GM23338 (cell line): ENCODE measurements at regions not wholly inside any gene's neighbourhood (a gene's known extent, or its start where the extent isn't known, plus 50 kb on each side); places are given as distances from the start of the nearest gene placed in this dataset.

Source experiments
- ATAC-seq: fragments of 200-7000 bp; cut with Tn5 transposase; 3 replicates; pipeline ENCODE4 v1.9.1; 2020
- DNase-seq: peaks from one replicate; pipeline ENCODE4 v3.0.0-alpha.2; 2015; ENCODE audit warnings: low spot score
- H2AFZ ChIP-seq: fragments of 200-600 bp; sonication (generic); 2 replicates; pipeline ENCODE4 v1.8.0; 2016; ENCODE audit warnings: antibody characterized with exemption, mild to moderate bottlenecking, moderate library complexity
- H3F3A ChIP-seq: fragments of 200-600 bp; sonication (generic); replicated peaks from 2 replicates; pipeline ENCODE4 v1.8.0; 2017; ENCODE audit warnings: antibody characterized with exemption, mixed run types, low read depth
- H3K27ac ChIP-seq: fragments of 200-600 bp; sonication (generic); 2 replicates; pipeline ENCODE4 v1.6.1; 2016; ENCODE audit warnings: low read depth
- H3K27me3 ChIP-seq: fragments of 200-600 bp; sonication (generic); 2 replicates; pipeline ENCODE4 v1.8.0; 2016; ENCODE audit warnings: mild to moderate bottlenecking, mixed run types, moderate library complexity; ENCODE audit not compliant: insufficient read depth
- H3K36me3 ChIP-seq: fragments of 200-600 bp; sonication (generic); 2 replicates; pipeline ENCODE4 v1.8.0; 2016; ENCODE audit warnings: mild to moderate bottlenecking; ENCODE audit not compliant: insufficient read depth
- H3K4me1 ChIP-seq: fragments of 200-600 bp; sonication (generic); 2 replicates; pipeline ENCODE4 v1.8.0; 2016; ENCODE audit warnings: mild to moderate bottlenecking, moderate library complexity; ENCODE audit not compliant: insufficient read depth
- H3K4me2 ChIP-seq: fragments of 200-600 bp; sonication (generic); 2 replicates; pipeline ENCODE4 v1.7.1; 2017; ENCODE audit warnings: mixed run types
- H3K4me3 ChIP-seq: fragments of 200-600 bp; sonication (generic); 2 replicates; pipeline ENCODE4 v1.6.1; 2016; ENCODE audit warnings: mixed run types
- H3K79me2 ChIP-seq: fragments of 200-600 bp; sonication (generic); replicated peaks from 2 replicates; pipeline ENCODE4 v1.8.0; 2017; ENCODE audit warnings: mild to moderate bottlenecking; ENCODE audit not compliant: insufficient read depth
- H3K9me2 ChIP-seq: fragments of 200-600 bp; sonication (generic); 2 replicates; pipeline ENCODE4 v1.8.0; 2017; ENCODE audit not compliant: insufficient read depth
- H4K20me1 ChIP-seq: fragments of 200-600 bp; sonication (generic); replicated peaks from 2 replicates; pipeline ENCODE4 v1.8.0; 2017; ENCODE audit warnings: mild to moderate bottlenecking; ENCODE audit not compliant: insufficient read depth
- H3K27ac Mint-ChIP-seq: 2 replicates; pipeline ENCODE4 v1.8.0; 2020; ENCODE audit warnings: inconsistent platforms, mild to moderate bottlenecking, moderate library complexity, mixed read lengths
- H3K27me3 Mint-ChIP-seq: 3 replicates; pipeline ENCODE4 v1.8.0; 2022; ENCODE audit warnings: low read depth, mild to moderate bottlenecking, moderate library complexity, mixed read lengths, inconsistent platforms; ENCODE audit not compliant: insufficient read depth, poor library complexity
- H3K36me3 Mint-ChIP-seq: 3 replicates; pipeline ENCODE4 v1.8.0; 2021; ENCODE audit warnings: low read depth, mild to moderate bottlenecking, inconsistent platforms, moderate library complexity, mixed read lengths
- H3K4me1 Mint-ChIP-seq: 3 replicates; pipeline ENCODE4 v1.8.0; 2020; ENCODE audit warnings: mild to moderate bottlenecking, inconsistent platforms, mixed read lengths
- H3K4me3 Mint-ChIP-seq: 3 replicates; pipeline ENCODE4 v1.8.0; 2021; ENCODE audit warnings: moderate library complexity, mild to moderate bottlenecking, inconsistent platforms, mixed read lengths
- H3K9me3 Mint-ChIP-seq: 3 replicates; pipeline ENCODE4 v1.8.0; 2020; ENCODE audit warnings: moderate library complexity, mild to moderate bottlenecking, inconsistent platforms, mixed read lengths
- ZNF331 ChIP-seq: fragments of 250-450 bp; sonication (Bioruptor Pico); IDR thresholded peaks from 2 replicates; pipeline ENCODE4 v1.5.0; 2020; ENCODE audit warnings: low read depth, mild to moderate bottlenecking, moderate library complexity
- ZNF462 ChIP-seq: fragments of 250-450 bp; sonication (Bioruptor Pico); IDR thresholded peaks from 2 replicates; pipeline ENCODE4 v1.5.0; 2020; ENCODE audit warnings: mild to moderate bottlenecking, moderate library complexity
- TF ChIP-seq, protein P1 (sequence below): IDR thresholded peaks from one replicate; pipeline ENCODE4 v1.6.1; 2018; ENCODE audit warnings: antibody characterized with exemption; ENCODE audit not compliant: unreplicated experiment

DNA sequence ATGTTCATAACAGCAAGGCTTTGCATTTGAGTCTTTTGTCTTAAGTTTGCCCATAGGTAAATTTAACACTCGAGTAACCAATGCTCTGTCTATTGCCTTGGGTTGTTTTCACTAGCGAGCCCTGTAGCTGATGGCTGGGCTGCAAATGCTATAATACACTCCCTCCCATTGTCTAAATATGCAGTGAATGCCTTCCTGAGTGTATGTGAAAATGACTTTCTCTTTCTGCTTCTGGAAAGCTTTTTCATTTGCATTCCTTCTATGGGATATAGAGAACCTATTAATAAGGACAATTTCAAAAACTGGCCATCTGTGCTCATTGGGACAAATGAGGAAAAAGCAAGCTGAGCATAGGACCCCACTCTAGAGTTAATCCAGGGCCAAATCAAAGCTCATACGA lies 156.5 kb upstream of the FBXL4 start:
- H3K4me2 ChIP-seq: no peak overlapping the region
- no peak overlapping the region for H3K27ac ChIP-seq
- H3K79me2 ChIP-seq: no peaks in the 10 kb centered on the region
- H3K36me3 ChIP-seq: no peaks in the 10 kb centered on the region
- H3K4me1 ChIP-seq: no peaks in the 10 kb centered on the region
- no peak overlapping the region for H3K4me3 ChIP-seq
- H2AFZ ChIP-seq: no peak overlapping the region
- H3K36me3 Mint-ChIP-seq: no peaks in the 10 kb centered on the region
- DNase-seq: no peak
- TF ChIP-seq, protein P1, sequence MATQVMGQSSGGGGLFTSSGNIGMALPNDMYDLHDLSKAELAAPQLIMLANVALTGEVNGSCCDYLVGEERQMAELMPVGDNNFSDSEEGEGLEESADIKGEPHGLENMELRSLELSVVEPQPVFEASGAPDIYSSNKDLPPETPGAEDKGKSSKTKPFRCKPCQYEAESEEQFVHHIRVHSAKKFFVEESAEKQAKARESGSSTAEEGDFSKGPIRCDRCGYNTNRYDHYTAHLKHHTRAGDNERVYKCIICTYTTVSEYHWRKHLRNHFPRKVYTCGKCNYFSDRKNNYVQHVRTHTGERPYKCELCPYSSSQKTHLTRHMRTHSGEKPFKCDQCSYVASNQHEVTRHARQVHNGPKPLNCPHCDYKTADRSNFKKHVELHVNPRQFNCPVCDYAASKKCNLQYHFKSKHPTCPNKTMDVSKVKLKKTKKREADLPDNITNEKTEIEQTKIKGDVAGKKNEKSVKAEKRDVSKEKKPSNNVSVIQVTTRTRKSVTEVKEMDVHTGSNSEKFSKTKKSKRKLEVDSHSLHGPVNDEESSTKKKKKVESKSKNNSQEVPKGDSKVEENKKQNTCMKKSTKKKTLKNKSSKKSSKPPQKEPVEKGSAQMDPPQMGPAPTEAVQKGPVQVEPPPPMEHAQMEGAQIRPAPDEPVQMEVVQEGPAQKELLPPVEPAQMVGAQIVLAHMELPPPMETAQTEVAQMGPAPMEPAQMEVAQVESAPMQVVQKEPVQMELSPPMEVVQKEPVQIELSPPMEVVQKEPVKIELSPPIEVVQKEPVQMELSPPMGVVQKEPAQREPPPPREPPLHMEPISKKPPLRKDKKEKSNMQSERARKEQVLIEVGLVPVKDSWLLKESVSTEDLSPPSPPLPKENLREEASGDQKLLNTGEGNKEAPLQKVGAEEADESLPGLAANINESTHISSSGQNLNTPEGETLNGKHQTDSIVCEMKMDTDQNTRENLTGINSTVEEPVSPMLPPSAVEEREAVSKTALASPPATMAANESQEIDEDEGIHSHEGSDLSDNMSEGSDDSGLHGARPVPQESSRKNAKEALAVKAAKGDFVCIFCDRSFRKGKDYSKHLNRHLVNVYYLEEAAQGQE: no peak
- TF ChIP-seq ZNF462 (CRISPR knock-in tag) (no peak), ZNF331 (CRISPR knock-in tag) (no peak)
- H3K27me3 ChIP-seq: no peaks in the 10 kb centered on the region
- H3K9me2 ChIP-seq: no peaks in the 10 kb centered on the region
- no peaks in the 10 kb centered on the region for H3K27me3 Mint-ChIP-seq
- H3F3A ChIP-seq: no peaks in the 10 kb centered on the region
- no peak overlapping the region for H3K27ac Mint-ChIP-seq
- no peak for ATAC-seq
- H3K4me1 Mint-ChIP-seq: peaks cover 1% of the 10 kb centered on the region; the same call in 2 of the 3 replicates
- H4K20me1 ChIP-seq: no peaks in the 10 kb centered on the region
- H3K9me3 Mint-ChIP-seq: no peaks in the 10 kb centered on the region
- no peak overlapping the region for H3K4me3 Mint-ChIP-seq
